Progenitor cell of endocrine pancreas (in vitro differentiated cells): ENCODE measurements at regions not wholly inside any gene's neighbourhood (a gene's known extent, or its start where the extent isn't known, plus 50 kb on each side); places are given as distances from the start of the nearest gene placed in this dataset.
"Not testable (repeated sequence)": the region's sequence is repeated elsewhere in the genome, so short reads cannot be mapped to it uniquely, and the experiment has no call there.

Source experiments
- DNase-seq: peaks from one replicate; pipeline ENCODE4 v3.0.0; 2021; ENCODE audit warnings: low spot score; ENCODE audit not compliant: unreplicated experiment
- H3K27ac Mint-ChIP-seq: 2 replicates; pipeline ENCODE4 v1.8.0; 2021; ENCODE audit warnings: mild to moderate bottlenecking, moderate library complexity, mixed read lengths
- H3K27me3 Mint-ChIP-seq: 2 replicates; pipeline ENCODE4 v1.8.0; 2021; ENCODE audit warnings: mixed read lengths
- H3K36me3 Mint-ChIP-seq: 2 replicates; pipeline ENCODE4 v1.8.0; 2022; ENCODE audit warnings: mixed read lengths; ENCODE audit not compliant: insufficient read depth
- H3K4me1 Mint-ChIP-seq: 2 replicates; pipeline ENCODE4 v1.8.0; 2021; ENCODE audit warnings: low read depth, mixed read lengths
- H3K4me3 Mint-ChIP-seq: 2 replicates; pipeline ENCODE4 v1.8.0; 2021; ENCODE audit warnings: low read depth, mild to moderate bottlenecking, moderate library complexity, mixed read lengths
- H3K9me3 Mint-ChIP-seq: 2 replicates; pipeline ENCODE4 v1.8.0; 2021; ENCODE audit warnings: low read depth, mixed read lengths
- TF ChIP-seq, protein P1 (sequence below): fragments of 200-600 bp; sonication (generic); IDR thresholded peaks from one replicate; pipeline ENCODE4 v1.5.0; 2021; ENCODE audit warnings: antibody characterized with exemption, mild to moderate bottlenecking; ENCODE audit not compliant: unreplicated experiment

DNA sequence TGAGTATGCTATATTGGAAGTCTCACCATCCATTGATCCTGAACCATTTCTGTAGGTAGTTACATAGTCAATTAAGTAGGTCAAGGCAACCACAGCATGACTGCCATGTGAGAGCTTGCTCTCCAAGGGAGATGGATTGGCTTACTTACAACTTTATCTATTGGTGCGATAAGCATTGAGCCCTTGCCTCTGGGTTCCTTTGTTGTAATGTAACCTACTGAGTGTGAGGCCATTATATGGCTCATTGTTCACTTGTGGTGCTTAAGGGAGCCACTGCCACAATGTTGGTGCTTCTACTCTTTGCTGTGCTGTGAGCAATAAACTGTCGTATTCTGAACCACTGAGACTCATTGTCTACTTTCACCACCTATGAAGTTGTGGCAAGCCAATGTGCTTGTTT is 510.6 kb upstream of the ITGA1 start:
- Mint-ChIP-seq H3K27me3 (no peaks in the 10 kb centered on the region), H3K4me3 (no peak overlapping the region), H3K36me3 (no peaks in the 10 kb centered on the region), H3K4me1 (no peaks in the 10 kb centered on the region), H3K9me3 (peaks cover 2% of the 10 kb centered on the region), H3K27ac (no peak overlapping the region)
- DNase-seq, result no peak
- TF ChIP-seq, protein P1, sequence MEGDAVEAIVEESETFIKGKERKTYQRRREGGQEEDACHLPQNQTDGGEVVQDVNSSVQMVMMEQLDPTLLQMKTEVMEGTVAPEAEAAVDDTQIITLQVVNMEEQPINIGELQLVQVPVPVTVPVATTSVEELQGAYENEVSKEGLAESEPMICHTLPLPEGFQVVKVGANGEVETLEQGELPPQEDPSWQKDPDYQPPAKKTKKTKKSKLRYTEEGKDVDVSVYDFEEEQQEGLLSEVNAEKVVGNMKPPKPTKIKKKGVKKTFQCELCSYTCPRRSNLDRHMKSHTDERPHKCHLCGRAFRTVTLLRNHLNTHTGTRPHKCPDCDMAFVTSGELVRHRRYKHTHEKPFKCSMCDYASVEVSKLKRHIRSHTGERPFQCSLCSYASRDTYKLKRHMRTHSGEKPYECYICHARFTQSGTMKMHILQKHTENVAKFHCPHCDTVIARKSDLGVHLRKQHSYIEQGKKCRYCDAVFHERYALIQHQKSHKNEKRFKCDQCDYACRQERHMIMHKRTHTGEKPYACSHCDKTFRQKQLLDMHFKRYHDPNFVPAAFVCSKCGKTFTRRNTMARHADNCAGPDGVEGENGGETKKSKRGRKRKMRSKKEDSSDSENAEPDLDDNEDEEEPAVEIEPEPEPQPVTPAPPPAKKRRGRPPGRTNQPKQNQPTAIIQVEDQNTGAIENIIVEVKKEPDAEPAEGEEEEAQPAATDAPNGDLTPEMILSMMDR, result no peak

DNA sequence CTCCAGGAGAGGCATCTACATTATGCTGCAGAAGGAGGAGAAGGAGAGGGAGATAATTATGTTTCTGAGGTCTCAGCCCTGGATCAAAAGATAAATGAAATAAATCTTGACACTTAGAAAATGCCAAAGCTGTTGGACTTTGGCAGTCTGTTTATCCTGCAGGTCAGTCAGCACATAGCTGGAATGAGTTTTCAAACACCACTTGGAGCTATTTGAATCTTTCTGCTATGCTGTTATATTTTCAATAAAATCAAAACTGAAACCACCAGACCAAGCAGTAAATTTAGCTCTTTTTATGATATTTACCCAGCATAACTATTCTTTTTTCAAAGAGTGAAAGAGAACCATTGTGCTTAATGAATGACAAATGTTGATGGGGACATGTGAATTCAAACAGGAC is 505.1 kb upstream of the ITGA1 start:
- Mint-ChIP-seq H3K36me3 (no peaks in the 10 kb centered on the region), H3K9me3 (peaks cover 5% of the 10 kb centered on the region), H3K4me3 (no peak overlapping the region), H3K27ac (no peak overlapping the region), H3K27me3 (no peaks in the 10 kb centered on the region), H3K4me1 (no peaks in the 10 kb centered on the region)
- no peak for DNase-seq
- TF ChIP-seq, protein P1, result no peak

DNA sequence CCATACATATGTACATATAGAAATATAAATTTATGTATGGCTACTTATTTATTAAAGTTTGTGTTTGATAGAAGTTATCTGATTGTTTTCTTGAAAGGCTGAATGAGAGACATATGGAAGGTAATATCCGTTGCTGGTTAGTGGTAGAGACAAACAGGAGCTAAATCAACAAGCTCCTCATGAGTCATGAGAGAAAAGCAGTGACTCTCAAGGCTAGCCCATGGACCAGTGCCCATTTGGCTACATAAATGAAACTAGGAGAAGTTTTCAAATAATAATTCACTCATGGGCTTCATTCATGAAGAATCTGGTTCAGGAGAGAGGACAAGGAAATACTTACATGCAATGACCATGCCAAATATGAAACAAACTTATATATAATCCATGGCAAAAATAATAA is 504.5 kb upstream of the ITGA1 start:
- Mint-ChIP-seq H3K9me3 (peaks cover 5% of the 10 kb centered on the region), H3K4me1 (no peaks in the 10 kb centered on the region), H3K4me3 (no peak overlapping the region), H3K27ac (no peak overlapping the region), H3K36me3 (no peaks in the 10 kb centered on the region), H3K27me3 (no peaks in the 10 kb centered on the region)
- TF ChIP-seq, protein P1, result no peak
- no peak for DNase-seq

DNA sequence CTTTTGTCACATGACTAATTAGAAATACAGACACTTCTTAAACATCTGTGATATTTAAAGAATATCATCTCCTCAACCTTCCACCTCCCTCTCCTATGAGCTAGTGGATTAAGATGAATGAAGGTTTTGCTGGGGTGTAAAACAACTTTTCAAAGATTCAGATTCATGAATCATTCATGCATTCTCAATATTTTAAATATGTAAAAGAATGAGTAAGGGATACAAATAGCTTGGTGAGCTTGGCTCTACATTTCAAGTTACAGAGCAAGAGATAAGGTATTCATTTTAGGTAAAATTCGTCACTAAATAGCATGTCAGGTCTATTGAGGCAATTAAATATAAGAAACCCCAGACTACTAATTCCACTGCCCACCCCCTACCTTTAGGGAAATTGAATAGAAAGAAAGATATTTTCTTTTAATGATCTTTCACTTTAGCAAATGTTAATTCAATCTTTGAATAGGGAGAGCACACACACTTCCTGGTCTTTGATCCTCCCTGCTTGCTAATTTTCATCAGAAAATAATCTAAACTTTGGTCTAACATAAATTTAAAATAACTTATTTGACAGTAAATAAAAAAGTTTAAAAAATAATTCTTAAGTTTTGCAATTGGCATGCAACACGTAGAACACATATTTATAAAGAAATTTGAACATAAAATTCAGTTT is 486.9 kb upstream of the ITGA1 start:
- H3K9me3 Mint-ChIP-seq, result peaks cover 22% of the 10 kb centered on the region
- H3K36me3 Mint-ChIP-seq, result no peaks in the 10 kb centered on the region
- TF ChIP-seq, protein P1, result no peak
- no peaks in the 10 kb centered on the region for H3K4me1 Mint-ChIP-seq
- H3K4me3 Mint-ChIP-seq, result no peak overlapping the region
- DNase-seq, result no peak
- no peaks in the 10 kb centered on the region for H3K27me3 Mint-ChIP-seq
- no peak overlapping the region for H3K27ac Mint-ChIP-seq

DNA sequence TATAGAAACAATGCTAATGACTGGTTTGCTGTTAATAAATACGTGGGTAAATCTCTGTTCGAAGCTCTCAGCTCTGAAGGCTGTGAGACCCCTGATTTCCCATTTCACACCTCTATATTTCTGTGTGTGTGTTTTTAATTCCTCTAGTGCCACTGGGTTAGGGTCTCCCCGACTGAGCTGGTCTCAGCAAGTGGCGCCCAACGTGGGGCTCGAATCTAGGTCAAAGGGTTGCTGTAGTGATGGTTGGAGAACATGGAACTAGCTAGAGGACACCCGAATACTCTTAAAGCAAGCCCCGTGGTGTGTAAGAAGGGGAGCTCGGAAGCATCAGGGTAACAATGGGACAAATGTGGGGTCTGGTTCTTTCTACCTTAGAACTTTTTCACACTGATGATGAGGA is 482.9 kb upstream of the ITGA1 start:
- H3K36me3 Mint-ChIP-seq, H3K27ac Mint-ChIP-seq, H3K4me1 Mint-ChIP-seq, H3K4me3 Mint-ChIP-seq, H3K27me3 Mint-ChIP-seq, DNase-seq: not testable (repeated sequence)
- H3K9me3 Mint-ChIP-seq, result peaks cover 26% of the 10 kb centered on the region

DNA sequence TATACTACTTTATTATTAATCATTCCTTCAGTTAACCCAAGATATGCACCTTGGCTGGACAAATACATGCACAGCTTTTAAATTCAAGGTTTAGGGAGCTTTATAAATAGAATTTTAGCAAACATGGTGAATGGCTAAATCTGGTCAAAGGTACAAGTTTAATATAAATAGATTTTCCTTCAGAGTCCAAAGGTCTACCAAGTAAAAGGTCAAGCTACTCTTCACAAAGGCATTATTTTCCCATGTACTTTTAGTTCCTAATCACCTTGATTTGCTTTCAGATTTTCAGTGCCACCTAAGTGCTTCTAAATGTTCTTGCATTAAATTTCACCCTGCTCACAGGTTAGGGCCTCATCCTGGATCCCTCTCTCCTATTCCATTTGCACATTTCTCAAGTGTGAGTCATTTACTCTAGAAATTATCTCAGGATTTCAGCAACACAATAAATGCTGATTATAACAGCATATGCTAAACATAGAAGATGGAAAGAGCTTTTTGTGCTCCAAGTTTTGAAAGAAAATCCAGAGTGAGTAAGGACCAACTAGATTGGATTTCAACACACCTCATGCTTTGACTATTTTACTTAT is 459.4 kb upstream of the ITGA1 start:
- TF ChIP-seq, protein P1, result no peak
- no peak for DNase-seq
- H3K27ac Mint-ChIP-seq, result no peak overlapping the region
- no peak overlapping the region for H3K4me3 Mint-ChIP-seq
- peaks cover 17% of the 10 kb centered on the region for H3K4me1 Mint-ChIP-seq
- no peaks in the 10 kb centered on the region for H3K27me3 Mint-ChIP-seq
- H3K9me3 Mint-ChIP-seq, result peaks cover 14% of the 10 kb centered on the region
- H3K36me3 Mint-ChIP-seq, result no peaks in the 10 kb centered on the region
